Activated CD4-positive, alpha-beta T cell treated with anti-CD3 and anti-CD28 coated beads, Interleukin-2, amount 50 U/mL, for 48 hours (primary cell): ENCODE measurements at regions not wholly inside any gene's neighbourhood (a gene's known extent, or its start where the extent isn't known, plus 50 kb on each side); places are given as distances from the start of the nearest gene placed in this dataset.
"Not testable (repeated sequence)": the region's sequence is repeated elsewhere in the genome, so short reads cannot be mapped to it uniquely, and the experiment has no call there.

ENCODE experiments used
- DNase-seq, 2 experiments: peaks; one replicate each; pipeline ENCODE4 v3.0.0-alpha.2; 2020

GRCh38 chr6:139961190-139961589 lies 586.7 kb upstream of the CITED2 start:
- no peak for DNase-seq

DNA sequence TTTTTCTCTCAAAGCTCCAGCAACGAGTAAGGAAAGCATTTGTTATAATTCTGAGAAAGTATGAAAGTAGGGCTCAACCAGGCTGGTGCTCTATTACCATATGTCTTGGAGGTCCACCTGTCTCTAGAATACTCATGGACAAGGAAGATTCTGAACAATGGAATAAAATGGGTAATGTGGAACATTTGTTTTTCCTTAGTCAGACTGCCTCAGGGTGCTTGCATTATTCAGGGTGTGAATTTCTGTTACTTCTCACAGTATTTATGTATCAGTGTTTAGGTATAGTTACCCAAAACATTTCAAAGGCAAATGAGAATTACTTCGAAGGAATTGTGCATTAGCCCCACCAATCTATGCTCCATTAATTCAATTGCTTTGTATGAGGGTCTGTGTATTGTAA lies 586.2 kb upstream of the CITED2 start:
- DNase-seq: no peak

- no peak for DNase-seq
These were observed 581.1 kb upstream of the CITED2 start for GRCh38 chr6:139955366-139956155.

- DNase-seq: no peak
These were observed 580.1 kb upstream of the CITED2 start for GRCh38 chr6:139954463-139955071.

GRCh38 chr6:139953780-139954179 lies 579.3 kb upstream of the CITED2 start:
- not testable (repeated sequence) for DNase-seq

- DNase-seq: no peak
These were observed 576.7 kb upstream of the CITED2 start for GRCh38 chr6:139951172-139951571.

DNA sequence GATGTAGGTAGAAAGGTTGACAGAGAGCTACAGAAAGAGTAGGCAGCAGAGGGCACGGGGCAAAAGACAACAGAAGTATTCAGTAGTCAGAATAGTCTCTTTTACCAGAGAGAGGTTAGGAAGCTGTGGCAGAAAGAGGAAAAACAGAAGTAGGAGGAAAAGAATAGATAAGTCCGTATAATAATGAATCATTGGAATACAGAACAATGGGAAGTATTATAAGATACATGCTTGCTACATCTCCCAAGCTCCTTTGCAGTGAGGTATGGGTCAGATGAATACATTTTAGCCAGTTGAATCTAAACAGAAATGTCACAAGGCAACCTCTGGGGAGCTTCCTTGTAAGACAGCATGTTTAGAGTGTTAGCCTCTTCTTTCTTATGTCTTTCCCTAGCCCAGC lies 570.5 kb upstream of the CITED2 start:
- no peak for DNase-seq

- DNase-seq: no peak
These were observed 569.7 kb upstream of the CITED2 start for GRCh38 chr6:139944131-139944530.

- no peak for DNase-seq
These were observed 568.9 kb upstream of the CITED2 start for GRCh38 chr6:139943391-139943790.

- no peak for DNase-seq
These were observed 567.9 kb upstream of the CITED2 start for GRCh38 chr6:139942331-139942730.

GRCh38 chr6:139941826-139942225 lies 567.4 kb upstream of the CITED2 start:
- DNase-seq: no peak

DNA sequence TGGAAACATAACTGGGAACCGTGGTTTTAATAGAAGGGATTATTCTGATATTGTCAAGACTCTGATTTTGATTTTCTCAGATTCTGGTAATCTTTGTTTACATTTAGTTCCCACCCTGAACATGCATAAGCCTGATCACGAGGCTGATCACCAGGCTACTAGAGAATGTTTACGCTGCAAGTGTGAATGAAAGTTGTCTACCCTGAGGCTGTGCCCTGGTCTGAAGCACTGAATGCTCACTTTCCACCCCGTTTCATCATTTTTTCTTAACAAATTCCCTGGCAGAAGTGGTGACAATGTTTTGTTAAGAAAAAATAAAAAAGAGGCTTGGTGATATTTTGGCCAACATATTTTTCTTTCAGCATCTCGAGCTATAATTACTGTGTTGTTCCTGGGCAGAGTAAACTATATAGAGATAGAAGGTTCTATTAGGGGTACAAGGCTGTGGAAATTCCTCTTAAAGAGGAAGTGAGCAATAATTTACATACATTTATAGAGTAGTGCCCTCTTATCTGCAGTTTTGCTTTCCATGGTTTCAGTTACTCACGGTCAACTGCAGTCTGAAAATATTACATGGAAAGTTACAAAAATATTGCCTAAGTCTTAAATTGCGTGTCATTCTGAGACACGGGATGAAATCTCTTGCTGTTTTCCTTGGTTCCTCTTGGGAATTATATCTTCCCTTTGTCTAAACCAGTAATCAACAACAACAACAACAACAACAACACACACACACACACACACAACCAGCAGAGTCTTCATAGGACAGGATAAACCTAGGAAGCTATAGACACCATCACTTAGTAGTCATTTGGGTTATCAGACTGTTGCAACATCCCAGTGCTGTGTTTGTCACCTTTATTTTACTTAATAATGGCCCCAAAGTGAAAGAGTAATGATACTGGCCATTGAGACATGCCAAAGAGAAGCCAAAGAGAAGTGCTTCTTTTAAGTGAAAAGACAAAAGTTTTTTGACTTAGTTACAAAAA lies 566.6 kb upstream of the CITED2 start:
- no peak for DNase-seq

GRCh38 chr6:139939189-139939979 lies 564.9 kb upstream of the CITED2 start:
- DNase-seq: no peak

GRCh38 chr6:139932671-139933070 lies 558.2 kb upstream of the CITED2 start:
- DNase-seq: no peak

DNA sequence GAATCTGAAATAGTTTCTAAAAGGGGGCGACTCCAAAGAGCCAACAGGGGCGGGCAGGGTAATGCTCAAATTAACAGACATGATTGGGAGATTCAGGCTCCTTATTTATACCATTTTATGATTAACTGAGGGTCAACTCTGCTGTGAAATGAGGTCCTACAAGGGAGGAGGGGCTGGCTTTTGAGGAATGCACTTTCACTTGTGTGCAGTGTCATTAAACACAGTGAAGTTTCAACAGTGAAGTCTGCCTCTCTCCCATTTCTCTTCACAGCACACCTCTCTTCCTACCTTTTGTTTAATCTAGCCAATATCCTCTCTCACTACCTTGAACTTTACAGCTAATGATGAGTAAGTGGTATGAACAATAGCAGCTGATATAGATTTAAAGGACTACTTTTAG lies 557.3 kb upstream of the CITED2 start:
- DNase-seq: no peak

DNA sequence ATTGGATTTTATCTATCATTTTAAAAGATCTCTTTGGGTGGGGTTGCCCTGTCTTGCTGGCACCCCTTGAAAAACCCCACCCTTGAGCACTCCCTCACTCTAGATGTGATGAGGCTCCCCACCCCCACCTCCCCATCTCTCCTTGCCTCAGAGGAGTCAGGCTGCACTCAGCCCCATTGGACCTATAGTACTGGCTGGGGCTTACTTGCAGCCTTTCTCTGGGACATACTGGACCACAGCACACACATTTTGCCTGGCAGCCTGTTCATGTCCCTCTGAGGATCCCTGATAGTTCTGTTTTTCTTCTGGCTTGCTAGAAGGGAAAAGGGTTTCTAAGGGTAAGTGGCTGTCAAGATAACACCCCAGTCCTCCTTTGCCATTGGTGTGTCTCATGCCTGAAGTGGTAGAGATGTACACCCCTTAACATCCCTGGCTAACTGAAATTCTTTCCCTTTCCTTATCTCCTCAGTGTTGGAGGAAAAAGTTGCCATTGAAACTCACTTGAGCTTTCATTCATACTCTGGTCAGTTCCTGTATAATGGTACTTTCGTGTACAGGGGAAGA lies 553.4 kb upstream of the CITED2 start:
- no peak for DNase-seq

DNA sequence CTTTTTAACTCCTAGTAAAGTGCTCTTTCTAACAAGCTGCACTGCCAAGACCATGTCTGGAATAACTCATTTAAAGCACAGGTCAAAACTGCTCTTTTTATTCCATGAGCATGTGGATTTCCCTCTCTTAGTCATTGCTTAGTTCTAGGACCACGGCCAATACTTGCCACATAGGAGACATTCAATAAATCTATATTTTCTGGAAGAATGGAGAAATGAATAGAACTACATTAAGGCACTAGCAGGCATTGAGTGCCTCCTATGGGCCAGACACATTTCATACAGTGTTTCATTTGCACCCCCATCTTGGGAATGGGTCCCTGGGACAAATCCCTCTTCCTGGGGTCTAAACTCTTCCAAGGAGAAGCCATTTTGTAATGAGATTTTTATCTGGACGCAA lies 552.8 kb upstream of the CITED2 start:
- DNase-seq: no peak

- no peak for DNase-seq
These were observed 552.3 kb upstream of the CITED2 start for GRCh38 chr6:139926711-139927110.

GRCh38 chr6:139925894-139926641 lies 551.6 kb upstream of the CITED2 start:
- no peak for DNase-seq

GRCh38 chr6:139923964-139924475 lies 549.6 kb upstream of the CITED2 start:
- no peak for DNase-seq

DNA sequence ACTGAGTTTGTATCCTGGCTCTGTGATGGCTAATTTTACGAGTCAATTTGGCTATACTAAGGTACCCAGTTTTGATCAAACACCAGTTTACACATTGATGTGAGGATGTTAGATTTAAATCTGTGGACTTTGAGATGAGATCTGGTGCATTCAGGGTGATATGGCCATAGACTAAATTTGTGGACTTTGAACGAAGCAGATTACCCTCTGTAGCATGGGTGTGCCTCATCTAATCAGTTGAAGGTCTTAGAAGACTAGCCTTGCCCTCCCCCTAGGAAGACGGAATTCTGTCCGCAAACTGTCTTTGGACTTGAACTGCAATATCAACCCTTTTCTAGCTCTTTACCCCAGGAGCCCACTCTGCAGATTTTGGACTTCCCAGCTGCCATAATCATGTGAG lies 547.8 kb upstream of the CITED2 start:
- no peak for DNase-seq
